CD4-positive, alpha-beta T cell (primary cell): ENCODE measurements at regions not wholly inside any gene's neighbourhood (a gene's known extent, or its start where the extent isn't known, plus 50 kb on each side); places are given as distances from the start of the nearest gene placed in this dataset.

ENCODE experiments used
- ATAC-seq: fragments of 200-7000 bp; cut with Tn5 transposase; one replicate; pipeline ENCODE4 v1.10.0; 2022; ENCODE audit warnings: mild to moderate bottlenecking; ENCODE audit not compliant: poor library complexity
- CTCF ChIA-PET: fragments of 350-600 bp; sonication (Branson Sonifier 250); formaldehyde crosslinking; loops from one replicate; lab custom pipeline; 2021; ENCODE audit warnings: antibody characterized with exemption, inconsistent platforms; lab: Charles Lee
- POLR2A ChIA-PET: fragments of 350-600 bp; sonication (Branson Sonifier 250); formaldehyde crosslinking; loops from one replicate; lab custom pipeline; 2021; ENCODE audit warnings: antibody characterized with exemption, inconsistent platforms; lab: Charles Lee
- DNase-seq, 14 experiments: peaks; one replicate each; pipeline ENCODE4 v3.0.0-alpha.2; 2013 to 2020; ENCODE audit warnings: mixed read lengths in 2 of 14
- H3K27ac ChIP-seq, 2 donors: one replicate each; pipeline versions ENCODE4 v1.5.1 to v1.7.0; 2013; ENCODE audit warnings: low read length in 2 of 2, low read depth in 1 of 2, mild to moderate bottlenecking in 1 of 2
- H3K27me3 ChIP-seq, 2 experiments: 1 replicate in 1 of 2; 2 replicates in 1 of 2; pipeline versions ENCODE4 v1.6.1 to v1.7.0; 2013; ENCODE audit warnings: low read length in 2 of 2, control low read depth in 1 of 2, mild to moderate bottlenecking in 1 of 2, moderate library complexity in 1 of 2; ENCODE audit not compliant: insufficient read depth in 2 of 2, control insufficient read depth in 1 of 2
- H3K36me3 ChIP-seq: one replicate; pipeline ENCODE4 v1.6.1; 2013; ENCODE audit warnings: low read length, control low read depth; ENCODE audit not compliant: insufficient read depth
- H3K4me1 ChIP-seq: one replicate; pipeline ENCODE4 v1.6.1; 2013; ENCODE audit warnings: low read length, control low read depth; ENCODE audit not compliant: insufficient read depth
- H3K4me3 ChIP-seq: one replicate; pipeline ENCODE4 v1.5.1; 2013; ENCODE audit warnings: mild to moderate bottlenecking, low read length, moderate library complexity
- H3K9me3 ChIP-seq, 2 experiments: 1 replicate in 1 of 2; 2 replicates in 1 of 2; pipeline versions ENCODE4 v1.6.1 to v1.7.0; 2013; ENCODE audit warnings: low read length in 2 of 2, mild to moderate bottlenecking in 2 of 2, control low read depth in 1 of 2, moderate library complexity in 1 of 2; ENCODE audit not compliant: control insufficient read depth in 1 of 2, insufficient read depth in 1 of 2
- H3K27ac Mint-ChIP-seq: one replicate; pipeline ENCODE4 v1.8.0; 2020; ENCODE audit warnings: mixed read lengths
- H3K27me3 Mint-ChIP-seq: one replicate; pipeline ENCODE4 v1.8.0; 2021; ENCODE audit warnings: mixed read lengths
- H3K36me3 Mint-ChIP-seq: one replicate; pipeline ENCODE4 v1.8.0; 2021; ENCODE audit warnings: low read depth, mixed read lengths
- H3K4me1 Mint-ChIP-seq: one replicate; pipeline ENCODE4 v1.8.0; 2021; ENCODE audit warnings: low read depth, mixed read lengths
- H3K4me3 Mint-ChIP-seq: one replicate; pipeline ENCODE4 v1.8.0; 2020; ENCODE audit warnings: mild to moderate bottlenecking, mixed read lengths
- H3K9me3 Mint-ChIP-seq: one replicate; pipeline ENCODE4 v1.8.0; 2020; ENCODE audit warnings: mixed read lengths
- intact Hi-C, 2 experiments: fragments of 100-400 bp; cut with DNase I in 1 of 2; cut with micrococcal nuclease in 1 of 2; formaldehyde crosslinking; loops; one replicate each; pipeline versions ENCODE4 v1.15.1 to v1.9.0; 2023 to 2025; cut with DNase I, micrococcal nuclease
- TF ChIP-seq, protein P1 (sequence below): fragments of 200-600 bp; IDR thresholded peaks from one replicate; pipeline ENCODE4 v1.8.0; 2022; ENCODE audit warnings: antibody characterized with exemption, mild to moderate bottlenecking

DNA sequence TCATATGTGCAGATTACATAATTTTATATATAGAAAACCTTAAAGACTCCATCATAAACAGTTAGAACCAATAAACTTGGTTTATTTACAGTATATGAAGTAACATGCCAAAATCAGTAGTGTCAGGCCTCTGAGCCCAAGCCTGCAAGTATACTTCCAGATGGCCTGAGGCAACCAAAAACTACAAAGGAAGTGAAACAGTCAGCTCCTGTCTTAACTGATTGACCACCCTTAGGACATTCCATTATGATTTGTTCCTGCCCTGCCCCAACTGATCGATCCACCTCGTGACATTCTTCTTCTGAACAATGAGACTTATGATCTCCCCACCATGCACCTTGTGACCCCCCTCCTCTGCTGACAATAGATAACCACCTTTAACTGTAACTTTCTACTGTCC lies 630.3 kb downstream of the AMY1C start:
- H3K27me3 ChIP-seq: no peaks in the 10 kb centered on the region
- ChIA-PET CTCF (no interaction called here), POLR2A (no interaction called here)
- no peaks in the 10 kb centered on the region for H3K36me3 ChIP-seq
- peaks cover 3 to 4% of the 10 kb centered on the region in 2 experiments for H3K9me3 ChIP-seq
- H3K36me3 Mint-ChIP-seq: no peaks in the 10 kb centered on the region
- no peaks in the 10 kb centered on the region for H3K4me1 ChIP-seq
- intact Hi-C loops: no loop called here
- H3K4me1 Mint-ChIP-seq: no peaks in the 10 kb centered on the region
- DNase-seq: no peak
- H3K27ac Mint-ChIP-seq: no peak overlapping the region
- no peak overlapping the region for H3K4me3 Mint-ChIP-seq
- TF ChIP-seq, protein P1, sequence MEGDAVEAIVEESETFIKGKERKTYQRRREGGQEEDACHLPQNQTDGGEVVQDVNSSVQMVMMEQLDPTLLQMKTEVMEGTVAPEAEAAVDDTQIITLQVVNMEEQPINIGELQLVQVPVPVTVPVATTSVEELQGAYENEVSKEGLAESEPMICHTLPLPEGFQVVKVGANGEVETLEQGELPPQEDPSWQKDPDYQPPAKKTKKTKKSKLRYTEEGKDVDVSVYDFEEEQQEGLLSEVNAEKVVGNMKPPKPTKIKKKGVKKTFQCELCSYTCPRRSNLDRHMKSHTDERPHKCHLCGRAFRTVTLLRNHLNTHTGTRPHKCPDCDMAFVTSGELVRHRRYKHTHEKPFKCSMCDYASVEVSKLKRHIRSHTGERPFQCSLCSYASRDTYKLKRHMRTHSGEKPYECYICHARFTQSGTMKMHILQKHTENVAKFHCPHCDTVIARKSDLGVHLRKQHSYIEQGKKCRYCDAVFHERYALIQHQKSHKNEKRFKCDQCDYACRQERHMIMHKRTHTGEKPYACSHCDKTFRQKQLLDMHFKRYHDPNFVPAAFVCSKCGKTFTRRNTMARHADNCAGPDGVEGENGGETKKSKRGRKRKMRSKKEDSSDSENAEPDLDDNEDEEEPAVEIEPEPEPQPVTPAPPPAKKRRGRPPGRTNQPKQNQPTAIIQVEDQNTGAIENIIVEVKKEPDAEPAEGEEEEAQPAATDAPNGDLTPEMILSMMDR: no peak
- H3K27ac ChIP-seq: no peak overlapping the region
- no peaks in the 10 kb centered on the region for H3K27me3 Mint-ChIP-seq
- H3K9me3 Mint-ChIP-seq: peaks cover 19% of the 10 kb centered on the region
- no peak for ATAC-seq
- no peak overlapping the region for H3K4me3 ChIP-seq

DNA sequence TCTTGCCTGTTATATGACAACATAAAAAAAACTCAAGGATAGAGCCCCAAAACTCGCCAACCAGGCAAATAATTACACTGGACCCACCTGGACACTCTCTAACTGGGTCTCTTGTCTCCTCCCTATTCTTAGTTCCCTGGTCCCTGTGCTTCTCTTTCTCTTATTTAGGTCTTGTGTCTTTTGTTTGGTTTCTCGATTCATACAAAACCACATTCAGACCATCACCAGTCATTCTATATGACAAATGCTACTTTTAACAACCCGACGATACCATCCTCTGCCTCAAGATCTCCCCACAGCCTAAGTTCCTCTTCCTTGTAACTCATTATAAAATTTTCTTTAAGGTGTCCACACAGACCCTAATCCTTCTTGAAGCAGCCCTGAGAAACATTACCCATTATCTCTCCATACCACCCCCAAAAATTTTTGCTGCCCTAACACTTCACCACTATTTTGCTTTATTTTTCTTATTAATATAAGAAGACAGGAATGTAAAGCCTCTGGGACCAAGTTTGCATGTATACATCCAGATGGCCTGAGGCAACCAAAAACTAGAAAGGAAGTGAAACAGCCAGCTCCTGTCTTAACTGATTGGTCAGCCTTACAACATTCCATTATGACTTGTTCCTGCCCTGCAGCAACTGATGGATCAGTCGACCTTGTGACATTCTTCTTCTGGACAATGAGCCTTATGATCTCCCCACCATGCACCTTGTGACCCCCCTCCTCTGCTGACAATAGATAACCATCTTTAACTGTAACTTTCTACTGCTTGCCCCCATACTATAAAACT lies 638.2 kb downstream of the AMY1C start:
- Mint-ChIP-seq H3K4me1 (no peaks in the 10 kb centered on the region), H3K27ac (no peak overlapping the region), H3K4me3 (no peak overlapping the region), H3K9me3 (peaks cover 10% of the 10 kb centered on the region), H3K27me3 (no peaks in the 10 kb centered on the region), H3K36me3 (no peaks in the 10 kb centered on the region)
- DNase-seq (no peak), ATAC-seq (no peak)
- ChIA-PET CTCF (no interaction called here), POLR2A (no interaction called here)
- TF ChIP-seq, protein P1: no peak
- H3K4me1 ChIP-seq: no peaks in the 10 kb centered on the region
- H3K27ac ChIP-seq: no peak overlapping the region
- H3K27me3 ChIP-seq: no peaks in the 10 kb centered on the region
- H3K36me3 ChIP-seq: no peaks in the 10 kb centered on the region
- H3K9me3 ChIP-seq: peaks cover 0 to 3% of the 10 kb centered on the region in 2 experiments
- intact Hi-C loops: no loop called here
- H3K4me3 ChIP-seq: no peak overlapping the region

DNA sequence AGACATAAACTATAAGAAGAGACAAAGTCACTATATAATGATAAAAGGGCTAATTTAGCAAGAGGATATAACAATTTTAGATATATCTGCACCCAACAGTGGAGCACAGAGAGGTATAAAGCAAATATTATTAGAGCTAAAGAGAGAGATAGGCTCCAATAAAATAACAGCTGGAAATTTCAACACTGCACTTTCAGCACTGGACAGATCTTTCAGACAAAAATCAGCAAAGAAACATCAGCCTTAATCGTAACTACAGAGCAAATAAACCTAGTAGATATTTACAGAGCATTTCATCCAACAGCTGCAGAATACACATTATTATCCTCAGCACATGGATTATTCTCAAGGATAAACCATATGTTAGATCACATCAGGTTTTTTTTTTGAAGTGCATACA lies 642.9 kb downstream of the AMY1C start:
- TF ChIP-seq, protein P1: no peak
- intact Hi-C loops: no loop called here
- no peak overlapping the region for H3K4me3 ChIP-seq
- ChIA-PET CTCF (no interaction called here), POLR2A (no interaction called here)
- no peaks in the 10 kb centered on the region for H3K36me3 ChIP-seq
- Mint-ChIP-seq H3K36me3 (no peaks in the 10 kb centered on the region), H3K4me3 (no peak overlapping the region), H3K27me3 (no peaks in the 10 kb centered on the region), H3K9me3 (peaks cover 17% of the 10 kb centered on the region), H3K27ac (no peak overlapping the region), H3K4me1 (no peaks in the 10 kb centered on the region)
- DNase-seq (no peak), ATAC-seq (no peak)
- no peak overlapping the region for H3K27ac ChIP-seq
- peaks cover 0 to 3% of the 10 kb centered on the region in 2 experiments for H3K9me3 ChIP-seq
- no peaks in the 10 kb centered on the region for H3K27me3 ChIP-seq
- no peaks in the 10 kb centered on the region for H3K4me1 ChIP-seq
